CD4-positive, alpha-beta T cell treated with Interleukin-4 for 1 hour (primary cell): ENCODE measurements at regions not wholly inside any gene's neighbourhood (a gene's known extent, or its start where the extent isn't known, plus 50 kb on each side); places are given as distances from the start of the nearest gene placed in this dataset.
"Not testable (repeated sequence)": the region's sequence is repeated elsewhere in the genome, so short reads cannot be mapped to it uniquely, and the experiment has no call there.

Experiments used
- DNase-seq, 2 donors: peaks; one replicate each; pipeline ENCODE4 v3.0.0-alpha.2; 2020 to 2022

- DNase-seq: not testable (repeated sequence)
Observed at GRCh38 chrX:45455732-45456131, 255.1 kb upstream of the DIPK2B start.

- no peak for DNase-seq
Observed at GRCh38 chrX:45454290-45454689, 253.6 kb upstream of the DIPK2B start.

DNA sequence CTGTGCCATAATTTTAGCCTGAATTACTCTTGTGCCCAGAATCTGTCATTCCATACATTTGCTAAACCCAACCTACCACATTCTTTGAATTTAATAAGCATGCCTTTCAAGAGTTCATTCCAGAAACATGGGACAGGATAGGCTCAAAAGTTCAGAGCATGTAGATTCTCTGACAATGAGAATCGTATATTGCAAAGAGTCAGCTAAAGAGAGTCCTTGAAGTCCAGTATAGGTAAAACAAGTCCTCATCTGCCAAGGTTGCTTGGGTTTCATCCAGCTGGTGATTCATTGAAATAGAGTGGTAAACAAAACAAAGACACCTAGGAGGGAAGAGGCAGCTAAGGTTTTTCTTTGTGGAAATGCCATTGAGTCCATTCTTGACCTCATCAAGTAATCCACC, 249.3 kb upstream of the DIPK2B start:
- DNase-seq: no peak

DNA sequence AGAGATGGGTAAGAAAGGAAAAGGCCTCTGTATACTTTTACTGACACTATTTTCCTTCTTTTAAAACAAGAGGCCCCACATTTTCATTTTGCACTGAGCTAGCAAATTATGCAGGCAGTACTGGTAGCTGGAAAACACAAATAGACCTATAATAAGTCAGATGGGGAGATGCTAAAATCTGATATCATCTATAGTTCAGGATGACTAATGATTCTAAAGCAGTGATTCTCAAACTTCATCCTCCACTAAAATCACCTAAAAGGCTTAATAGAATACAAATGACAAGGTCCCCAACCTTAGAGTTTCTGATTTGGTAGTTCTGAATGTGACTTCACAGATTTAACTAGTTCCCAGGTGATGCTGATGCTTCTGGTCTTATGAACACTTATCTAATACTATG, 247.3 kb upstream of the DIPK2B start:
- DNase-seq: no peak

- DNase-seq: no peak
Observed at GRCh38 chrX:45447331-45447730, 246.7 kb upstream of the DIPK2B start.

DNA sequence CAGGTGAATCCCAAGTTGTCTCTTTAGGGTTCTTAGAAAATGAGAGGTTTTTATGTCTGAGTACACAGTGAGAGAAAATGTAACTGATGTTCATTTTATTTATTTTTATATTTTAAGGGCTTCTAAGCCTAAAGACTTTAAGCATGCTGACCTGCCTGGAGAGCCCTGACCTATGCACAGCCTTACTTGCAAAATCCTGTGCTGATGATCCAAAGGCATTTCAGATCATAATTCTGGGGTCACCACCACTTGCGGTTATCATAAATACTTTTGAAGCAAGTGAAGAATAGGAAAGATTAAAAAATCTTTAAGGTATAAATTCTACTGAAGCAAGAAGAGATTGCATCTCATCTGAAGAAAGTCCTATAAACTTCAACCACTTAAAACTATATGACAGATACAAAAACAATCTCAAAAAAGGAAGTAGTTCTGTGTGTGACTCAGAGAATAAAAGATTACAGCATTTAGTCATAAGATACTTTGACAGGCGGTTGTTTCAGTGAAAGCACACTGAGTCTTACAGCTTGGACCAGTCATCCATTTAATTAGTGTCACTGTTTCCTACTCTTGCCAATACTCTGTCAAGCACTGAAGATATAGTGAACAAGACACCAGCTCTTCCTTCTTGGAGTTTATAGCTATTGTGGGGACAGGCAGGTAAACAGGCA, 245.2 kb upstream of the DIPK2B start:
- DNase-seq: no peak

GRCh38 chrX:45437186-45437585, 236.5 kb upstream of the DIPK2B start:
- DNase-seq: no peak

GRCh38 chrX:45435481-45435880, 234.8 kb upstream of the DIPK2B start:
- no peak for DNase-seq

DNA sequence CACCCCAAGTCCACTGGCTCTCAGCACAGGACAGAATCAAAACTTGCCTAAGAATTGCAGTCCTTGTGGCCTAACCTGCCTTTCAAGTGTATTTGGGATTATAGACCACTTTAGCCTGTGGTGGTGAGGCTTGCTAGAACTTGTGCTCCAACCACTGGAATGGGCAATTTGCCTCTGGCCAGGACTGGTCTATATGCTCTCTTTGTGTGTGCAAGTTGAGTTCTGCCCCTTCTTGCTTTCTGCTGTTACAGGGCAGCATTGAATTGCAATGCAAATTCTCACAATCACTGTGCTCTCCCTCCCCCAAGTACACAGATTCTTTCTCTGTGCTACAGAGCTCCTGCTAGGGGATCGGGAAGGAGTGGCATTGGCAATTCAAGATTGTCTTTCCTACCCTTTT, 233.6 kb upstream of the DIPK2B start:
- DNase-seq: no peak

DNA sequence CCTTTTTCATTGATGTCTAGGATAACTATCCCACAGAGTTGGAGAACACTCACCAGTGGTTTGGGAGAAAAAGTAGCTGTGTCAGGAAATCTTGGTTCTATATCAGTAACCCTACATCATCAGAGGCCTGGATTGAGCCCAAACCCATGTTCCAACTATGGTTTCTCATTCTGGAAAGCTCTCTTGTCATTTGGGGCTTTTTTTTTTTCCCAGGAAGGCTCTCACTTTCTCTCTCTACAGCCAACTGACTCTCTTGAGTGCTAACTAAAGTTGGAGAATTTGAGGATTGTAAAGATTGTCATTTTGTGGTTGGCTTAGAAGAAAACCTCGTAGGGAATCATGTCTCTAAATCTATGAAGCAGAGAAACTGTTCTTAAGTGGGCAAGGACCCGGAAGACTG, 228.2 kb upstream of the DIPK2B start:
- no peak for DNase-seq

GRCh38 chrX:45424326-45424725, 223.7 kb upstream of the DIPK2B start:
- no peak for DNase-seq

GRCh38 chrX:45422216-45422925, 221.7 kb upstream of the DIPK2B start:
- no peak for DNase-seq

DNA sequence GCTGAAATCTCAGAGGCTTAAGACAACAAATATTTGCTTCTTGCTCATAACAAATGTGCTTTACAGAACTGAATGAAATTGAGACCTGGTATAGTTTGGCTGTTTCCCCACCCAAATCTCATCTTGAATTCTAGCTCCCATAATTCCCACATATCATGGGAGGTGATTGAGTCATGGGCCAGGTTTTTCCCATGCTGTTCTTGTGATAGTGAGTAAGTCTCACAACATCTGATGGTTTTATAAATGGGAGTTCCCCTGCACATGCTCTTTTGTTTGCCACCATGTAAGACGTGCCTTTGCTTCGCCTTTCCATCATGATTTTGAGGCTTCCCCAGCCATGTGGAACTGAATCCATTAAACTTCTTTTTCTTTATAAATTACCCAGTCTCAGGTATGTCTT, 221.1 kb upstream of the DIPK2B start:
- no peak for DNase-seq

DNA sequence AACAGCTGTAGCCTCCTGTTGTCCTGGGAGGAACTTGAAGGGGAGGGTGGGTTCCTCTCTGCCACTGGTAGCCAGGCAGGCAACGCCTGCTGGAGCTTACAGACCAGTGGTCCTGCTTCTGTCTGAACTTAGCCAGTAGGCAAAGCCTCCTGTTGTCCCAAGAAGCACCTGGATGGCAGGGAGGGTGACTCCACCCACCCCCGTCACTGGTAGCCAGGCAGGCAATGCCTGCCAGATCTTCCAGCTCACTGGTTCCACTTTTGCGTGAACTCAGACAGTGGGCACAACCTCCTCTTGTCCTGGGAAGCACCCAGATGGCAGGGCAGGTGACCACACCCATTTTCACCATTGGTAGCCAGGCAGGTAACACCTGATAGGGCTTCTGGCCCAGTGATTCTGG, 203.5 kb upstream of the DIPK2B start:
- DNase-seq: no peak

GRCh38 chrX:45401923-45402322, 201.2 kb upstream of the DIPK2B start:
- no peak for DNase-seq

GRCh38 chrX:45400951-45401725, 200.5 kb upstream of the DIPK2B start:
- not testable (repeated sequence) for DNase-seq

DNA sequence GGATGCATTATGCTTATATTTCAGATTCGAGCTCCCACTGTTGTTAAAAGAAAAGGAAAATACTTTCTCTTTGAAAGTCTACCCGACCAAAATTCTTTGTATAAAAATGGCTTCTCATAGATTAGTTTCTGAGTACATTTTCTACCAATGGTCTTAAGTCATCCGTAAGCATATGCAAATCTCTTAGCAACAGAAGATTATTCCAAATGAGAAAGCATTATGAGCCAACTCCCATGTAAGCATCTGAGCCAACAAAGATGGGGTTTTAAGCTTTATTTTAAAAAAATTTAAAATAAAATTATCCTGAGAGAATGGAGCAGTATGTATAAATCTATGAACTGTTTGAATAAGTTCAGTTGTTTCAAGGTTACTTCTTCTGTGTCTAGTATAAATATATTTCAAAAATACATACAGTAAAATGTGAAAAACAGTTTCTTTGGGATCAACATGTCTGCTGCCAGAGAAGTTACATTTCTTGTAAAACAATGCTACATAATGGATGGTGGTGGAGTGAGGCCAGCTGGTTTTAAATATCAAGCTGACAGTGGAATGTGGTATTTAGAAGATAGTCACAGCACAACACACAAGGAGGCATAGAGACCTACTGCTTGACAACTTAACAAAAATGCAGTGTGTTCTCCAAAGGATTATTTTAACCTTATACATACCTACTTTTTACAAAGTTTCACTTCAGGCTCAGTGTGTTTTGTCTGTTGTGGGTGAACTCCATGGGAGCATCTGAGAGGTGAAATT, 199.5 kb upstream of the DIPK2B start:
- no peak for DNase-seq

DNA sequence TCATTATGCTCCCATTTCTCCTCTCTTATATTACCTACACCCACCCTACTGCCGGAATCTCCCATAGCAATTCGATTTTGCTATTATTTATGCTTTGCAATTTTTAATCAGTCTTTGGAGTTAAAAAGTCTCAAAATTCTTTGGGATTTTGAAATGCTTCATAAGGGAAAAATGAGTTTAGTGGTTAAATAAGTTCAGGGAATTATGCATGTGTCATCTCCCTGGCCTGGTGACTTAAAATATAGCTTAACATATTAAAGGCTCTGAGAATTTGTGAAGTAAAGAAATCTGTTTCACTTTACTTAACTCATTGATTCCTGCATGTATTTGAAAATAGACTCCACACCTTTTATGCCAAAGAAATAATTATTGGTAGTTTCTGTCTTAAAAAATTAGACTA, 185.1 kb upstream of the DIPK2B start:
- DNase-seq: no peak

GRCh38 chrX:45381841-45382240, 181.2 kb upstream of the DIPK2B start:
- no peak for DNase-seq

DNA sequence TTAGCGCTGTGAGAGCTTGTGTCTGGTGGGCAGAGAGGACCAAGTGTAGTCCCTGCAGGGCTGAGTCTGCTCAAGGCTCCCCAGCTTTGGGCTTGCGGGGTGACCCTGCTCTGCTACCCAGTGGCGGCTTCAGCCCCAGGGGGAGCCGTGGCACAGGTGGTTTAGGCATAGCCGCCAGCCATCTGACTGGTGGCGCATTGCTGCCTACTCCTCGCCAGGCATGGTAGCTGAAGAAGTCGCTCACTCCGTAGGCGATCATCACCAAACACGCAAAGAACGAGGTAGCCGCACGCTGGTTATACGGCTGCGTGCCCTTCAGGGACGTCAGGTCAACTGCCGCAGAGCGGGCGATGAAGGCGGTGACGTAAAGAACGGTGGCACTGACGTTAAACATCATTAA, 180.7 kb upstream of the DIPK2B start:
- DNase-seq: no peak

DNA sequence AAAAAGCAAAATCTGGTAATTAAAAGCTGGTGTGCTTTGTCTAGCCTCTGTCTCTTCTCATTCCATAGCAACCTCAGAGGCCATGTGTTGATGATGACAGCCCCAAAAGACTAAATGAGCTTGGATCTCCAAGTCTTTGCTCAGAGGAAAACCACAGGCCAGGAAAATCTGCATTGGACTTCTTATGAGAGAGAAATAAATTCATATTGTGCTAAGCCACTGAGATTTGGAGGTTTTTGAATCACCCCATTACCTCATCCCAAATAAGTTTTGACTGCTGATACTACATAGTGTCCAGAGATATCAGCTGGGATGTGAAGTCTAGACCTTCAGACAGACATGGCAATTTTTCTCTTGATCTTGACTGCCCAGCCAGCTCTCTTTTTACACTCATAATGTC, 178.6 kb upstream of the DIPK2B start:
- no peak for DNase-seq

- no peak for DNase-seq
Observed at GRCh38 chrX:45372151-45372550, 171.5 kb upstream of the DIPK2B start.

GRCh38 chrX:45368705-45369104, 168.0 kb upstream of the DIPK2B start:
- no peak for DNase-seq
